ENCODE measurements at regions not wholly inside any gene's neighbourhood (a gene's known extent, or its start where the extent isn't known, plus 50 kb on each side); places are given as distances from the start of the nearest gene placed in this dataset.
A peak's percentile ranks its signal among the peaks of the same experiment; 100 is the strongest.
"Not testable (repeated sequence)": the region's sequence is repeated elsewhere in the genome, so short reads cannot be mapped to it uniquely, and the experiment has no call there.

DNA sequence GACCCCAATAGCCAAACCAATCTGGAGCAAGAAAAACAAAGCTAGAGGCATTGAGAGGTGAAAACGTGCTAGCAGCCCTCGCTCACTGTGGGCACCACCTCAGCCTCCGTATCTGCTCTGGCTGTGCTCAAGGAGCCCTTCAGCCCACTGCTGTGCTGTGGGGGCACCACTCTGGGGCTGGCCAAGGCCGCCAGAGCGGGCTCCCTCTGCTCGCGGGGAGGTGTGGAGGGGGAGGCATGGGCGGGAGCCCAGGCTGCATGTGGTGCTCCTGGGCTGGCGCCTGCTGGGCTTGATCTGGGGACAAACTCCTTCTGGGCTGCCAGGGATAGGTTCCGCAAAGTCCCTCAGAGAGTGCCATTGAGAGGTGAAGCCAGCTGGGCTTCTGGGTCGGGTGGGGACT, 1002.0 kb downstream of the GATA3 start:
- H3K18ac ChIP-seq (ENCODE audit: low read length): no peak overlapping the region
- H3K36me3 ChIP-seq (ENCODE audit: control insufficient read depth in 1 of 2, insufficient read depth in 2 of 2, low read length in 2 of 2): no peaks in the 10 kb centered on the region
- no peak overlapping the region for H3K9ac ChIP-seq (ENCODE audit: low read length)
- DNase-seq: no peak
- no peak overlapping the region for H2BK5ac ChIP-seq (ENCODE audit: low read depth, low read length, poor library complexity)
- no peak overlapping the region for H3K23ac ChIP-seq (ENCODE audit: low read length)
- no peak overlapping the region for H4K12ac ChIP-seq (ENCODE audit: low read depth, low read length)
- H3K27ac ChIP-seq (ENCODE audit: low read depth, low read length): no peak overlapping the region
- H2AFZ ChIP-seq (ENCODE audit: insufficient read depth, low read length, poor library complexity): no peak overlapping the region
- H2BK12ac ChIP-seq (ENCODE audit: low read length): no peak overlapping the region
- no peak overlapping the region for H4K8ac ChIP-seq (ENCODE audit: low read depth, low read length)
- no CpG with 5 or more reads among the region's 11 CpGs for WGBS (ENCODE audit: extremely low coverage, insufficient coverage, insufficient read length)
- H3K79me2 ChIP-seq (ENCODE audit: control insufficient read depth, insufficient read depth, low read length, poor library complexity): no peaks in the 10 kb centered on the region
- no peak overlapping the region for H3K4me3 ChIP-seq (ENCODE audit: low read depth, low read length)
- no peak overlapping the region for H3K4ac ChIP-seq (ENCODE audit: low read depth, low read length)
- no peak overlapping the region for H4K91ac ChIP-seq (ENCODE audit: low read depth, low read length)
- no peak overlapping the region for H2BK120ac ChIP-seq (ENCODE audit: insufficient read depth, low read length, poor library complexity)
- no peaks in the 10 kb centered on the region for H3K4me1 ChIP-seq (ENCODE audit: control insufficient read depth in 1 of 2, insufficient read depth in 2 of 2, low read length in 2 of 2)
- peaks cover 3% of the 10 kb centered on the region for H3K9me3 ChIP-seq (ENCODE audit: insufficient read depth, low read depth, low read length)
- no peak overlapping the region for H3K14ac ChIP-seq (ENCODE audit: low read length)
- no peaks in the 10 kb centered on the region for H3K79me1 ChIP-seq (ENCODE audit: low read length)
- no peak overlapping the region for H3K4me2 ChIP-seq (ENCODE audit: low read length)
- no peak overlapping the region for H2AK5ac ChIP-seq (ENCODE audit: low read length)
- no peaks in the 10 kb centered on the region for H3K27me3 ChIP-seq (ENCODE audit: insufficient read depth, low read length)

DNA sequence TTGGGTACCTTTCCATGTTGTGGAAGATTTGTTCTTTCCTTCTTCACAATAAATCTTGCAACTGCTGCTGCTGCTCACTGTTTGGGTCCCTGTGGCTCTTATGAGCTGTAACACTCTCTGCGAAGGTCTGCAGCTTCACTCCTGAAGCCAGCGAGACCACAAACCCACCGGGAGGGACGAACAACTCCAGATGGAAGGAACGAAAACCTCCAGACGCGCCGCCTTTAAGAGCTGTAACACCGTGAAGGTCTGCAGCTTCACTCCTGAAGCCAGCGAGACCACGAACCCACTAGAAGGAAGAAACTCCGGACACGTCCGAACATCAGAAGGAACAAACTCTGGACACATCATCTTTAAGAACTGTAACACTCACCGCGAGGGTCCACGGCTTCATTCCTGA, 1002.8 kb downstream of the GATA3 start:
- not testable (repeated sequence) for H4K91ac ChIP-seq (ENCODE audit: low read depth, low read length); H2BK5ac ChIP-seq (ENCODE audit: low read depth, low read length, poor library complexity); H2BK120ac ChIP-seq (ENCODE audit: insufficient read depth, low read length, poor library complexity); H2AFZ ChIP-seq (ENCODE audit: insufficient read depth, low read length, poor library complexity); H2AK5ac ChIP-seq (ENCODE audit: low read length); H3K4ac ChIP-seq (ENCODE audit: low read depth, low read length); H3K4me3 ChIP-seq (ENCODE audit: low read depth, low read length); H3K4me2 ChIP-seq (ENCODE audit: low read length); H4K8ac ChIP-seq (ENCODE audit: low read depth, low read length); H3K27ac ChIP-seq (ENCODE audit: low read depth, low read length); H3K18ac ChIP-seq (ENCODE audit: low read length); DNase-seq; H3K14ac ChIP-seq (ENCODE audit: low read length); H3K79me2 ChIP-seq (ENCODE audit: control insufficient read depth, insufficient read depth, low read length, poor library complexity); H3K79me1 ChIP-seq (ENCODE audit: low read length); H3K23ac ChIP-seq (ENCODE audit: low read length); H3K36me3 ChIP-seq (ENCODE audit: control insufficient read depth in 1 of 2, insufficient read depth in 2 of 2, low read length in 2 of 2); H3K4me1 ChIP-seq (ENCODE audit: control insufficient read depth in 1 of 2, insufficient read depth in 2 of 2, low read length in 2 of 2); H4K12ac ChIP-seq (ENCODE audit: low read depth, low read length); H3K27me3 ChIP-seq (ENCODE audit: insufficient read depth, low read length); H3K9me3 ChIP-seq (ENCODE audit: insufficient read depth, low read depth, low read length); H2BK12ac ChIP-seq (ENCODE audit: low read length); H3K9ac ChIP-seq (ENCODE audit: low read length)
- no CpG with 5 or more reads among the region's 17 CpGs for WGBS (ENCODE audit: extremely low coverage, insufficient coverage, insufficient read length)

DNA sequence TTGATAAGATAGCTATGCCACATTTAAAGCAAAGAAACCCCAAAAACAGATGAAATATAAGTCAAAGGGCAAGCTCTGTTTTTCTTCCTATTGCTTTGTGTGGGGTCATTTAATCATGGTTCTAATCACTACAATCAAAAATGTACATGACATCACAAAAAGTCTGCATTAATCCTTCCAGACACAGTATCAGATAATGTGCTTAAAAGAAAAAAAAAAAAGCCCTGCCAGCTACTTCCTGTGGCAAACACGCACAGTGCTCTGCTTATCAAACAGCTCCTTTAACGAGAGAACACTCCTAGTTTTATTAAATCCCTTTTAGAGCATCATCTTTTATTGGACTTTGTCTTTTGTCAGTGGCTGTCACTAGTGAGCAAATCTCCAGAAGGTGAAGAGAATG, 1005.8 kb downstream of the GATA3 start:
- Histone ChIP-seq H3K4ac (ENCODE audit: low read depth, low read length) (no peak overlapping the region), H4K12ac (ENCODE audit: low read depth, low read length) (no peak overlapping the region), H3K23ac (ENCODE audit: low read length) (no peak overlapping the region), H2BK5ac (ENCODE audit: low read depth, low read length, poor library complexity) (no peak overlapping the region), H3K79me1 (ENCODE audit: low read length) (no peaks in the 10 kb centered on the region), H2BK120ac (ENCODE audit: insufficient read depth, low read length, poor library complexity) (no peak overlapping the region), H3K4me3 (ENCODE audit: low read depth, low read length) (no peak overlapping the region), H4K8ac (ENCODE audit: low read depth, low read length) (no peak overlapping the region), H2BK12ac (ENCODE audit: low read length) (no peak overlapping the region), H2AFZ (ENCODE audit: insufficient read depth, low read length, poor library complexity) (no peak overlapping the region), H3K9ac (ENCODE audit: low read length) (no peak overlapping the region), H3K79me2 (ENCODE audit: control insufficient read depth, insufficient read depth, low read length, poor library complexity) (no peaks in the 10 kb centered on the region), H4K91ac (ENCODE audit: low read depth, low read length) (no peak overlapping the region), H3K27ac (ENCODE audit: low read depth, low read length) (no peak overlapping the region), H3K27me3 (ENCODE audit: insufficient read depth, low read length) (no peaks in the 10 kb centered on the region), H3K9me3 (ENCODE audit: insufficient read depth, low read depth, low read length) (peaks cover 3% of the 10 kb centered on the region), H3K18ac (ENCODE audit: low read length) (no peak overlapping the region), H3K36me3 (ENCODE audit: control insufficient read depth in 1 of 2, insufficient read depth in 2 of 2, low read length in 2 of 2) (no peaks in the 10 kb centered on the region), H3K4me1 (ENCODE audit: control insufficient read depth in 1 of 2, insufficient read depth in 2 of 2, low read length in 2 of 2) (no peaks in the 10 kb centered on the region), H3K4me2 (ENCODE audit: low read length) (no peak overlapping the region), H2AK5ac (ENCODE audit: low read length) (no peak overlapping the region), H3K14ac (ENCODE audit: low read length) (no peak overlapping the region)
- no CpG with 5 or more reads among the region's 2 CpGs for WGBS (ENCODE audit: extremely low coverage, insufficient coverage, insufficient read length)
- no peak for DNase-seq

DNA sequence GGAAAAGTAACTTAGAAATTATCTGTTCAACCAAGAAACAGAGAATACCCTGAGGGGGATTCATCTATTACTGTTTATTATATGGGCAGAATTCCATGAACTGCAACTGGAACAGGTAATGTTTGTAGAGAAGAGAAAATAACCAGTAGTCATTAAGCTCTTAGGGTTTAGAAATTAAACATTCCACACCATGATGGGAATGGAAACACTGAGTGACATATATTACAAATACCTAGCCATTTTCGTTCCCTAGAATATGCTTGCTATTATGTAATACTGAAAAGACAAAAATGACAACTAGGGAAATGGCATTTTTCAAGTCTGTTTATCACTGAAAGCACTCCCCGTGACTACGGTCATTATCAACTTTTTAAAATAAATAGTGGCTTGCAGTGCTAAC, 1007.4 kb downstream of the GATA3 start:
- no CpG with 5 or more reads among the region's 3 CpGs for WGBS (ENCODE audit: extremely low coverage, insufficient coverage, insufficient read length)
- H3K4ac ChIP-seq (ENCODE audit: low read depth, low read length): no peak overlapping the region

More for the DNA sequence above, 1007.4 kb downstream of the GATA3 start:
- H3K27ac ChIP-seq (ENCODE audit: low read depth, low read length): no peak overlapping the region
- H3K36me3 ChIP-seq (ENCODE audit: control insufficient read depth in 1 of 2, insufficient read depth in 2 of 2, low read length in 2 of 2): no peaks in the 10 kb centered on the region
- no peak overlapping the region for H2BK12ac ChIP-seq (ENCODE audit: low read length)
- H4K8ac ChIP-seq (ENCODE audit: low read depth, low read length): no peak overlapping the region
- no peak overlapping the region for H3K4me2 ChIP-seq (ENCODE audit: low read length)
- H3K4me1 ChIP-seq (ENCODE audit: control insufficient read depth in 1 of 2, insufficient read depth in 2 of 2, low read length in 2 of 2): no peaks in the 10 kb centered on the region
- H2BK120ac ChIP-seq (ENCODE audit: insufficient read depth, low read length, poor library complexity): no peak overlapping the region
- peak in 1 of 2 donors; percentile 60 for DNase-seq
- H3K27me3 ChIP-seq (ENCODE audit: insufficient read depth, low read length): no peaks in the 10 kb centered on the region
- no peaks in the 10 kb centered on the region for H3K79me1 ChIP-seq (ENCODE audit: low read length)
- H3K23ac ChIP-seq (ENCODE audit: low read length): no peak overlapping the region
- no peak overlapping the region for H4K12ac ChIP-seq (ENCODE audit: low read depth, low read length)
- no peak overlapping the region for H2AFZ ChIP-seq (ENCODE audit: insufficient read depth, low read length, poor library complexity)
- no peak overlapping the region for H3K18ac ChIP-seq (ENCODE audit: low read length)
- H3K79me2 ChIP-seq (ENCODE audit: control insufficient read depth, insufficient read depth, low read length, poor library complexity): no peaks in the 10 kb centered on the region
- no peak overlapping the region for H3K14ac ChIP-seq (ENCODE audit: low read length)
- H3K4me3 ChIP-seq (ENCODE audit: low read depth, low read length): no peak overlapping the region
- H4K91ac ChIP-seq (ENCODE audit: low read depth, low read length): no peak overlapping the region
- H3K9ac ChIP-seq (ENCODE audit: low read length): no peak overlapping the region
- no peak overlapping the region for H2AK5ac ChIP-seq (ENCODE audit: low read length)
- H3K9me3 ChIP-seq (ENCODE audit: insufficient read depth, low read depth, low read length): no peaks in the 10 kb centered on the region
- H2BK5ac ChIP-seq (ENCODE audit: low read depth, low read length, poor library complexity): no peak overlapping the region
